GM12874 (cell line): ENCODE measurements at regions not wholly inside any gene's neighbourhood (a gene's known extent, or its start where the extent isn't known, plus 50 kb on each side); places are given as distances from the start of the nearest gene placed in this dataset.

Experiments used
- TF ChIP-seq, protein P1 (sequence below): IDR thresholded peaks from 2 replicates; pipeline ENCODE4 v1.5.1; 2011; ENCODE audit warnings: low read depth, mild to moderate bottlenecking, control low read depth, low read length, moderate library complexity; ENCODE audit not compliant: insufficient read depth

DNA sequence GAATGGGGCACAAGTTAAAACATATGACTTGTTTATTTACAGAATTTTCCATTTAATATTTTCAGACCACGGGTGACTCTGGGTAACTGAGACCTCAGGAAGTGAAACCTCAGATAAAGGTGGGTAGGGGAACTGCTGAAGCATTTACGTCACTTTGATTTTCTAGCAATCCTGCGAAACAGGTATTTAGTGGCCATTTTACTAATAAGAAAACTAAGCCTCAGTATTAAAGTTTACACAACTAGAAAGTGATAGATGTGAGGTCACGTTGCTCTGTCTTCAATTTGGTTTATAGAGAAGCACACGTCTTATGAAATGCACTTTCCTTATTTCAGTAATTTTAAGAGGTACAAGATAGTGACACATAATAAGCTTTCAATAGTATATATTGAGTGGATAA is 402.8 kb downstream of the FGF9 start:
- TF ChIP-seq, protein P1, sequence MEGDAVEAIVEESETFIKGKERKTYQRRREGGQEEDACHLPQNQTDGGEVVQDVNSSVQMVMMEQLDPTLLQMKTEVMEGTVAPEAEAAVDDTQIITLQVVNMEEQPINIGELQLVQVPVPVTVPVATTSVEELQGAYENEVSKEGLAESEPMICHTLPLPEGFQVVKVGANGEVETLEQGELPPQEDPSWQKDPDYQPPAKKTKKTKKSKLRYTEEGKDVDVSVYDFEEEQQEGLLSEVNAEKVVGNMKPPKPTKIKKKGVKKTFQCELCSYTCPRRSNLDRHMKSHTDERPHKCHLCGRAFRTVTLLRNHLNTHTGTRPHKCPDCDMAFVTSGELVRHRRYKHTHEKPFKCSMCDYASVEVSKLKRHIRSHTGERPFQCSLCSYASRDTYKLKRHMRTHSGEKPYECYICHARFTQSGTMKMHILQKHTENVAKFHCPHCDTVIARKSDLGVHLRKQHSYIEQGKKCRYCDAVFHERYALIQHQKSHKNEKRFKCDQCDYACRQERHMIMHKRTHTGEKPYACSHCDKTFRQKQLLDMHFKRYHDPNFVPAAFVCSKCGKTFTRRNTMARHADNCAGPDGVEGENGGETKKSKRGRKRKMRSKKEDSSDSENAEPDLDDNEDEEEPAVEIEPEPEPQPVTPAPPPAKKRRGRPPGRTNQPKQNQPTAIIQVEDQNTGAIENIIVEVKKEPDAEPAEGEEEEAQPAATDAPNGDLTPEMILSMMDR: no peak

DNA sequence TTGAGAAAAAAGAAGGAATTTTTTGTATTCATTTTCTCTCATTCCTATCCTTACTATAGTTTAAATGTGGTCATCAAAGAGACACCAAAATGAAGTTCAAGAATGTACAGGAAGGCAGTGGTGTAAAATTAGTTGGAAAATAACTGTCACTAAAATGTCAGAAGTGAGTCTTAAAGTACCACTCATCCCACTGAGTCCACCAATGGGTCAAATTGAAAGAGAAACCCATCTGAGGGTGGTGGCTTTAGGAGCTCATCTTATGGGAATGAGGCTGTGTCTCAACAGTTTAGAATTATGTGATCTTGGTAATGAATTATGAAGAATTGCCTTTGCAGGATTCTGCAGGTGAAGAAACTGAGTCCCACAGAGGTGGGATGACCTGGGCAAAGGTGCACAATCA is 403.5 kb downstream of the FGF9 start:
- TF ChIP-seq, protein P1: no peak

DNA sequence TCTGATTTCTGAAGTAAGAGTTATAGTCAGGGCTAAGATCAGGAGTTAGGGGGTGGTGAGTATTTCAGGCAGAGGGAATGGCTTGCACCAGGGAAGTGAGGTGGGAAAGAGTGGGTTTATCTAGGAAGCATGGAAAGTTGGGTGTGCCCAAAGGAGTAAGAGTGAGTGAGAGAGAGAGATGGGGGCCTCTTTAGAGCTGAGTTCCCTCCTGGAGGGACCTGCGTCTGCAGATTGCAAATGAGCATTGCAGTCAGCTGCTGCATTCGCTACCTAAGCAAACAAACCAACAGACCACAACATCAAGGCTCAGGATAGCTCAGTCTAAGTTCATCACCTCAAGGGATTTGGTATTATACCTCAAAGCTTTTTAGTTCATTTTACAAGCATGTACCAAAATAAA is 405.8 kb downstream of the FGF9 start:
- TF ChIP-seq, protein P1: no peak

DNA sequence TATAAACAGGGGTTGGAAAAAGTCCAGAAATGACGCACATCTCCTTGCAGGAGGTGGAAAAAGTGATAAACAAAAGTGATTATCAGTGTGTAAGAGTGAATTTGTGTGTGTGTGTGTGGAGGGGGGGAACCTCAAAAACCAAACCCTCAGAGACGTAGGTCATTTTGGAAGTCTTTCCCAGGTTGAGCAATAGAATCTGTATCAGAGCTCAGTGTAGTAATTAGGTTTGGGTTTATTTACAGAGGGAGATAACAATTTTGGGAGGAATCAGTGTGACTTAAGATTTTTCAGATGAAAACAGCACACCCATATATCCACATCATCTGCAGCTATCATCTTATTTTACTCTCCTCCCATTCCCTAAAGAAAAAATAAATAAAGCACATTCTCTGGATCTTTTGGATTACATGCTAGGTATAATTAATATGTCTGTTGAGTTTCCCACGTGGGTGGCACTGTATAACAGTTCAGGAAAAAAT is 406.4 kb downstream of the FGF9 start:
- TF ChIP-seq, protein P1: no peak

DNA sequence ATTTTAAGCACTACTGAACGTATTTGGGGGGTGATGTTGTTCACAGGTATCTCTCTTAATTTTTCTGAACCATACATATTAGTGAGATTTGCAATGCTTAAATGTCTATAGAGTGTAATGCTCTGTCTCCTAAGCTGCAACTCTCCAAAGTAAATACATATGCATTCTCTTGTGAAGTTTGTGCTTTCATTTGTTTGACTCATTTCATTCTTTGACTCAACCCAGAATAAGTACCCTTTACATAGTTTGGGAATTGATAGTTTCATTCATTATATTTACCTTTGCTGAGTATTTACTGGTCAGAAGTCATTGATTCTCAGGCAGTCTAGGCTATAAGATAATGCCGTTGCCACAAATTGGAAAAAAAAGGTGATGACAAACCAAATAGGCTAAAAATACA is 406.9 kb downstream of the FGF9 start:
- TF ChIP-seq, protein P1: no peak

DNA sequence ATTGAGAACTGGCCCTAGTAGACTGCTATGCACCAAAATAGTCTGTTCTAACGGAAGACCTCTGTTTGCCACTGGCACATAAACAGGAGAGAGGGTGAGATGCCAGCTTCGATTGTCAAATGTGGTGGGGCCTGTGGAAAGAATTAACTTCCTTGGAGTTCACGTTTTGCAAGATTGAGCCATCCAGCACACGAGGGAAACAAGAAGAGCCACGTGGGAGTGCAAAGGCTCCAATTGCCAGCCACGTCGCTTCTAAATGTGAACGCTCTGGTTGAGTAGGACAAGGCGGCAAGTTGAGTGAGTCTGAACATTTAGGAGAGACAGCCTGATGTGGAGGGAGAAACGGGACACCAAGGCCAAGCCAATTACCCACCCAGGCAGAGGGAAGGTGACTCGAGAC is 409.1 kb downstream of the FGF9 start:
- TF ChIP-seq, protein P1: no peak

DNA sequence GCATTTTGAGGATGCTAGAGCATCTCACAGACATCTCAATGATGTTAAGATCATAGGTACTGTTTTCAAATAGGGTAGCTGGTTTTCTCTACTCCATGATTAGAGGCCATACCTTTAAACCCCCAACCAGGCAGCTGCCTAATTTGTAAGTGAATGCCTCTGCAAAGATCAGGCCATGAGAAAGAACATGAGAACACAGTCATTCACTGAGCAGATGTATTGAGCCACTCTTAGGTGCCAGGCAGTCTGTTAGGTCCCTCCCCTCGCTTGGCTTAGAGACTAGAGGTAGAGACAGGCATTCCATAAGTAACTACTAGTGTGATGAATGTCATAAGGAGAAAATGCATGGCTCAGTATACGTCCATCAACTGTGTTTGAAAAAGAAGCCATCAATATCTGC is 410.0 kb downstream of the FGF9 start:
- TF ChIP-seq, protein P1: no peak

DNA sequence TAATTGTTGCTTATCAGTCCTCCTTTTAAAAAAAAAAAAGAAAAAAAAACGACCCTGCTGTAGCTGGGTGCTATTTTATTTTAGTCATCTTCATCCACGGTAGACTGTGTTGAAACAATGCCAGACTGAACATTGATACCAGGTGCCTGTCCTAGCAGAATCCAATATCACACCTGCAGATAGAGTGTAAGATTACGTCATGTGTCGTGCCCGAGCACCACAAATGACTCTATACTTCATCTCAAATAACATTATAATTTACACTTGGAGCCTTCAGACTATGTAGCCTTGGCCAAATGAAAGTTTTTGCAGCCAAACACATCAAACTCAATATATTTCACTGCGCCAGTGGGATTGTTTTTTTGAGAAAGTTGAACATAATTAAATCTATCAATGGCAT is 410.6 kb downstream of the FGF9 start:
- TF ChIP-seq, protein P1: no peak
